GM12878 (cell line): ENCODE measurements at regions not wholly inside any gene's neighbourhood (a gene's known extent, or its start where the extent isn't known, plus 50 kb on each side); places are given as distances from the start of the nearest gene placed in this dataset.

Experiments used
- ATAC-seq: fragments of 200-7000 bp; cut with Tn5 transposase; 3 replicates; pipeline ENCODE4 v1.9.1; 2020; ENCODE audit warnings: mild to moderate bottlenecking, moderate library complexity
- BruUV-seq: library from RNA; stranded (reverse); fragments of 400-500 nt; replicated peaks from 2 replicates; lab custom pipeline; 2021; lab: Mats Ljungman, UMichigan
- CTCF ChIA-PET: fragments of 300-600 bp; sonication (Branson Sonifier 250); formaldehyde crosslinking; extraction: SDS; loops from one replicate; lab custom pipeline; 2021; ENCODE audit warnings: inconsistent platforms; lab: Yijun Ruan, JAX
- POLR2A ChIA-PET: fragments of 350-600 bp; formaldehyde crosslinking; extraction: SDS; loops from one replicate; lab custom pipeline; 2021; ENCODE audit warnings: inconsistent platforms; lab: Charles Lee
- RAD21 ChIA-PET: fragments of 300-600 bp; sonication (Branson Sonifier 250); formaldehyde crosslinking; loops from one replicate; lab custom pipeline; 2023; ENCODE audit warnings: antibody characterized with exemption; ENCODE audit not compliant: unreplicated experiment; lab: Charles Lee
- SMC1A ChIA-PET: fragments of 300-600 bp; sonication (Branson Sonifier 250); formaldehyde crosslinking; loops from one replicate; lab custom pipeline; 2023; ENCODE audit not compliant: unreplicated experiment, uncharacterized antibody; lab: Charles Lee
- DNase-seq: peaks from one replicate; pipeline ENCODE4 v3.0.0-alpha.2; 2011; ENCODE audit warnings: low read depth, low spot score
- FAIRE-seq: peaks from 3 replicates; lab custom pipeline; 2011; peaks lifted over from hg19 to GRCh38; lab: Jason Lieb, UNC
- H2AFZ ChIP-seq: 2 replicates; pipeline ENCODE4 v1.6.0; 2011; ENCODE audit warnings: low read depth, low read length, control low read depth; ENCODE audit not compliant: control insufficient read depth
- H3K27ac ChIP-seq: 2 replicates; pipeline ENCODE4 v1.5.1; 2011; ENCODE audit warnings: control low read depth; ENCODE audit not compliant: control insufficient read depth, insufficient read depth
- H3K27me3 ChIP-seq, 2 experiments: replicated peaks in 1 of 2; 2 replicates each; pipeline versions ENCODE4 v1.6.0 to v1.6.1; 2011; ENCODE audit warnings: low read length in 1 of 2; ENCODE audit not compliant: control insufficient read depth in 2 of 2, insufficient read depth in 2 of 2
- H3K36me3 ChIP-seq, 2 experiments: 2 replicates each; pipeline ENCODE4 v1.5.1; 2011; ENCODE audit warnings: low read length in 1 of 2; ENCODE audit not compliant: control insufficient read depth in 2 of 2, insufficient read depth in 2 of 2
- H3K4me1 ChIP-seq: 2 replicates; pipeline ENCODE4 v1.6.1; 2011; ENCODE audit warnings: mild to moderate bottlenecking, low read length, moderate library complexity, mixed read lengths; ENCODE audit not compliant: control insufficient read depth, insufficient read depth
- H3K4me2 ChIP-seq: 2 replicates; pipeline ENCODE4 v1.6.0; 2011; ENCODE audit warnings: control low read depth; ENCODE audit not compliant: control insufficient read depth, insufficient read depth
- H3K4me3 ChIP-seq: fragments of 200-600 bp; sonication (generic); 2 replicates; pipeline ENCODE4 v1.5.1; 2016
- H3K79me2 ChIP-seq: 2 replicates; pipeline ENCODE4 v1.6.0; 2011; ENCODE audit warnings: low read length; ENCODE audit not compliant: control insufficient read depth, insufficient read depth
- H3K9ac ChIP-seq: 2 replicates; pipeline ENCODE4 v1.8.0; 2011; ENCODE audit warnings: low read length, control low read depth, mixed read lengths; ENCODE audit not compliant: control insufficient read depth, insufficient read depth
- H3K9me3 ChIP-seq: replicated peaks from 3 replicates; pipeline ENCODE4 v1.5.1; 2011; ENCODE audit warnings: mild to moderate bottlenecking, low read length; ENCODE audit not compliant: control insufficient read depth, insufficient read depth
- H4K20me1 ChIP-seq: 2 replicates; pipeline ENCODE4 v1.6.0; 2011; ENCODE audit not compliant: control insufficient read depth, insufficient read depth
- MEF2B ChIP-seq: fragments of 450-650 bp; IDR thresholded peaks from 2 replicates; pipeline ENCODE4 v1.6.1; 2018; ENCODE audit warnings: mild to moderate bottlenecking, moderate library complexity; ENCODE audit not compliant: partially characterized antibody, poor library complexity, severe bottlenecking
- PML ChIP-seq: IDR thresholded peaks from 2 replicates; pipeline ENCODE4 v1.6.1; 2012; ENCODE audit warnings: low read length, inconsistent platforms
- POLR2AphosphoS2 ChIP-seq: IDR thresholded peaks from 2 replicates; pipeline ENCODE4 v1.6.1; 2011; ENCODE audit warnings: low read depth, mild to moderate bottlenecking, low read length, improper control_type of control experiment, moderate library complexity
- RAD21 ChIP-seq: IDR thresholded peaks from 2 replicates; pipeline ENCODE4 v1.6.1; 2011; ENCODE audit warnings: mild to moderate bottlenecking, low read depth, low read length, moderate library complexity; ENCODE audit not compliant: insufficient read depth
- RELA ChIP-seq: fragments of 450-650 bp; IDR thresholded peaks from 2 replicates; pipeline ENCODE4 v1.8.0; 2014; ENCODE audit warnings: borderline replicate concordance; ENCODE audit not compliant: partially characterized antibody
- RUNX3 ChIP-seq: IDR thresholded peaks from 2 replicates; pipeline ENCODE4 v1.6.1; 2012; ENCODE audit warnings: low read length, inconsistent platforms
- SMAD5 ChIP-seq: IDR thresholded peaks from 2 replicates; pipeline ENCODE4 v1.6.1; 2016; ENCODE audit warnings: antibody characterized with exemption, low read depth
- SP1 ChIP-seq: IDR thresholded peaks from one replicate; pipeline ENCODE4 v1.6.1; 2011; ENCODE audit warnings: low read depth, low read length
- STAT1 ChIP-seq: fragments of 450-650 bp; conservative IDR thresholded peaks from 2 replicates; pipeline ENCODE4 v1.6.1; 2014; ENCODE audit warnings: antibody characterized with exemption, mild to moderate bottlenecking
- ZNF622 ChIP-seq: fragments of 450-650 bp; IDR thresholded peaks from 2 replicates; pipeline ENCODE4 v1.6.1; 2017; ENCODE audit warnings: mild to moderate bottlenecking, inconsistent platforms
- in situ Hi-C: fragments of 300-500 bp; cut with MboI; formaldehyde crosslinking; loops from 9 replicates; pipeline ENCODE4 v1.14.3; 2018; ENCODE audit warnings: mixed read lengths
- intact Hi-C: fragments of 100-400 bp; cut with micrococcal nuclease; formaldehyde crosslinking; loops from one replicate; pipeline ENCODE4 v1.14.2; 2022; ENCODE audit not compliant: unreplicated experiment
- TF ChIP-seq, protein P1 (sequence below): fragments of 450-650 bp; IDR thresholded peaks from 2 replicates; pipeline ENCODE4 v1.6.1; 2017; ENCODE audit warnings: low read depth, mild to moderate bottlenecking, moderate library complexity
- TF ChIP-seq, protein P2 (sequence below): fragments of 450-650 bp; IDR thresholded peaks from 2 replicates; pipeline ENCODE4 v1.6.1; 2017; ENCODE audit warnings: antibody characterized with exemption, mild to moderate bottlenecking, moderate library complexity

DNA sequence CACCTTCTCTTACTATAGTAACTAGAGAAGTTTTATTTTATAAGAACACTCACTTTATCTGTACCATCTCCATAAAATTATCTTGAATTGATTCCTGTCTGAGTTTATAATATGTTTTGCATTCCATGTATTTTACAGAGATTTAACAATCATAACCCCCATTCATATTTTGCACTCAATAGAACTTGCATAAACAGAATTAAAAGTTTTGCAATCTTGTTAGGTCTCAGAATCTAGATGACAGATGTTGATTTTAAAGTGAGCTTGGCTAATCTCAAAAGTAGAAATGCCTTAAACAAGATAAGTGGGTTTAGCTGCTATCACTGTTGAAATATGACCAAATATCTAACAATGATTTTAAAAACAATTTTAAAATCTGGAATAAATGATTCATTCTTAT, 107.9 kb upstream of the EPHA6 start:
- Histone ChIP-seq H3K9me3 (no peaks in the 10 kb centered on the region), H3K36me3 (no peaks in the 10 kb centered on the region), H3K4me2 (no peak overlapping the region), H3K9ac (no peak overlapping the region), H4K20me1 (no peaks in the 10 kb centered on the region), H3K4me1 (no peaks in the 10 kb centered on the region), H2AFZ (no peak overlapping the region), H3K27ac (no peak overlapping the region), H3K79me2 (no peaks in the 10 kb centered on the region), H3K4me3 (no peak overlapping the region), H3K27me3 (no peaks in the 10 kb centered on the region)
- ChIA-PET CTCF (no interaction called here), RAD21 (no interaction called here), POLR2A (no interaction called here), SMC1A (no interaction called here)
- FAIRE-seq (no peak), ATAC-seq (no peak), DNase-seq (no peak)
- TF ChIP-seq RUNX3 = no peak
- no peak for TF ChIP-seq STAT1
- TF ChIP-seq RAD21 = no peak
- no peak for TF ChIP-seq POLR2AphosphoS2
- TF ChIP-seq ZNF622 = no peak
- TF ChIP-seq, protein P1, sequence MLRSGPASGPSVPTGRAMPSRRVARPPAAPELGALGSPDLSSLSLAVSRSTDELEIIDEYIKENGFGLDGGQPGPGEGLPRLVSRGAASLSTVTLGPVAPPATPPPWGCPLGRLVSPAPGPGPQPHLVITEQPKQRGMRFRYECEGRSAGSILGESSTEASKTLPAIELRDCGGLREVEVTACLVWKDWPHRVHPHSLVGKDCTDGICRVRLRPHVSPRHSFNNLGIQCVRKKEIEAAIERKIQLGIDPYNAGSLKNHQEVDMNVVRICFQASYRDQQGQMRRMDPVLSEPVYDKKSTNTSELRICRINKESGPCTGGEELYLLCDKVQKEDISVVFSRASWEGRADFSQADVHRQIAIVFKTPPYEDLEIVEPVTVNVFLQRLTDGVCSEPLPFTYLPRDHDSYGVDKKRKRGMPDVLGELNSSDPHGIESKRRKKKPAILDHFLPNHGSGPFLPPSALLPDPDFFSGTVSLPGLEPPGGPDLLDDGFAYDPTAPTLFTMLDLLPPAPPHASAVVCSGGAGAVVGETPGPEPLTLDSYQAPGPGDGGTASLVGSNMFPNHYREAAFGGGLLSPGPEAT = no peak
- TF ChIP-seq SMAD5 = no peak
- no peak for TF ChIP-seq MEF2B
- TF ChIP-seq SP1 = no peak
- TF ChIP-seq, protein P2, sequence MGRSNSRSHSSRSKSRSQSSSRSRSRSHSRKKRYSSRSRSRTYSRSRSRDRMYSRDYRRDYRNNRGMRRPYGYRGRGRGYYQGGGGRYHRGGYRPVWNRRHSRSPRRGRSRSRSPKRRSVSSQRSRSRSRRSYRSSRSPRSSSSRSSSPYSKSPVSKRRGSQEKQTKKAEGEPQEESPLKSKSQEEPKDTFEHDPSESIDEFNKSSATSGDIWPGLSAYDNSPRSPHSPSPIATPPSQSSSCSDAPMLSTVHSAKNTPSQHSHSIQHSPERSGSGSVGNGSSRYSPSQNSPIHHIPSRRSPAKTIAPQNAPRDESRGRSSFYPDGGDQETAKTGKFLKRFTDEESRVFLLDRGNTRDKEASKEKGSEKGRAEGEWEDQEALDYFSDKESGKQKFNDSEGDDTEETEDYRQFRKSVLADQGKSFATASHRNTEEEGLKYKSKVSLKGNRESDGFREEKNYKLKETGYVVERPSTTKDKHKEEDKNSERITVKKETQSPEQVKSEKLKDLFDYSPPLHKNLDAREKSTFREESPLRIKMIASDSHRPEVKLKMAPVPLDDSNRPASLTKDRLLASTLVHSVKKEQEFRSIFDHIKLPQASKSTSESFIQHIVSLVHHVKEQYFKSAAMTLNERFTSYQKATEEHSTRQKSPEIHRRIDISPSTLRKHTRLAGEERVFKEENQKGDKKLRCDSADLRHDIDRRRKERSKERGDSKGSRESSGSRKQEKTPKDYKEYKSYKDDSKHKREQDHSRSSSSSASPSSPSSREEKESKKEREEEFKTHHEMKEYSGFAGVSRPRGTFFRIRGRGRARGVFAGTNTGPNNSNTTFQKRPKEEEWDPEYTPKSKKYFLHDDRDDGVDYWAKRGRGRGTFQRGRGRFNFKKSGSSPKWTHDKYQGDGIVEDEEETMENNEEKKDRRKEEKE = no peak
- TF ChIP-seq PML = no peak
- no peak for TF ChIP-seq RELA
- intact Hi-C loops (no loop called here), in situ Hi-C loops (no loop called here)
- no TSS peak for BruUV-seq
